OCI-LY7 (cell line): ENCODE measurements at regions not wholly inside any gene's neighbourhood (a gene's known extent, or its start where the extent isn't known, plus 50 kb on each side); places are given as distances from the start of the nearest gene placed in this dataset.

ENCODE experiments used
- BruUV-seq: library from RNA; stranded (reverse); fragments of 400-500 nt; replicated peaks from 2 replicates; lab custom pipeline; 2021; lab: Mats Ljungman, UMichigan
- CTCF ChIA-PET: fragments of 300-600 bp; sonication (Branson Sonifier 250); formaldehyde crosslinking; loops from one replicate; lab custom pipeline; 2022; ENCODE audit warnings: antibody characterized with exemption; ENCODE audit not compliant: unreplicated experiment; lab: Charles Lee
- POLR2A ChIA-PET: fragments of 300-600 bp; sonication (Branson Sonifier 250); formaldehyde crosslinking; loops from one replicate; lab custom pipeline; 2022; ENCODE audit warnings: antibody characterized with exemption; lab: Charles Lee
- DNase-seq: peaks from one replicate; pipeline ENCODE4 v3.0.0-alpha.2; 2015; ENCODE audit warnings: low spot score
- H2AFZ ChIP-seq: fragments of 200-600 bp; sonication (generic), shearing (Covaris generic); 2 replicates; pipeline ENCODE4 v1.6.1; 2014; ENCODE audit warnings: mild to moderate bottlenecking, antibody characterized with exemption, low read length, moderate library complexity
- H3K27ac ChIP-seq: fragments of 200-600 bp; sonication (generic); 2 replicates; pipeline ENCODE4 v1.5.1; 2014; ENCODE audit warnings: mixed run types, low read depth, mild to moderate bottlenecking, moderate library complexity, low read length, inconsistent platforms; ENCODE audit not compliant: poor library complexity, severe bottlenecking
- H3K36me3 ChIP-seq: fragments of 200-600 bp; sonication (generic); 2 replicates; pipeline ENCODE4 v1.6.1; 2014; ENCODE audit warnings: mild to moderate bottlenecking, antibody characterized with exemption, low read length, moderate library complexity, mixed read lengths; ENCODE audit not compliant: insufficient read depth
- H3K4me1 ChIP-seq: fragments of 200-600 bp; sonication (generic); 2 replicates; pipeline ENCODE4 v1.5.1; 2014; ENCODE audit warnings: mild to moderate bottlenecking, low read length; ENCODE audit not compliant: insufficient read depth, poor library complexity, severe bottlenecking
- H3K4me2 ChIP-seq: fragments of 200-600 bp; sonication (generic); 2 replicates; pipeline ENCODE4 v1.6.1; 2014; ENCODE audit warnings: mild to moderate bottlenecking, low read length
- H3K4me3 ChIP-seq: fragments of 200-600 bp; sonication (generic); 2 replicates; pipeline ENCODE4 v1.5.1; 2014; ENCODE audit warnings: mild to moderate bottlenecking, low read depth, low read length; ENCODE audit not compliant: poor library complexity, severe bottlenecking
- H3K79me2 ChIP-seq: fragments of 200-600 bp; sonication (generic); 2 replicates; pipeline ENCODE4 v1.6.1; 2016; ENCODE audit warnings: low read depth, mild to moderate bottlenecking, low read length, moderate library complexity, mixed read lengths; ENCODE audit not compliant: insufficient read depth
- H3K9me2 ChIP-seq: fragments of 200-600 bp; sonication (generic); 2 replicates; pipeline ENCODE4 v1.6.1; 2016; ENCODE audit warnings: mild to moderate bottlenecking, low read length, mixed read lengths; ENCODE audit not compliant: insufficient read depth
- H3K9me3 ChIP-seq: fragments of 200-600 bp; sonication (generic); 2 replicates; pipeline ENCODE4 v1.6.1; 2014; ENCODE audit warnings: mild to moderate bottlenecking, mixed run types, low read length, mixed read lengths
- H4K20me1 ChIP-seq: fragments of 200-600 bp; sonication (generic); 2 replicates; pipeline ENCODE4 v1.6.1; 2014; ENCODE audit warnings: mild to moderate bottlenecking, antibody characterized with exemption, low read length, moderate library complexity, mixed read lengths; ENCODE audit not compliant: insufficient read depth
- CTCF ChIP-seq: fragments of 200-600 bp; sonication (generic); conservative IDR thresholded peaks from 2 replicates; pipeline ENCODE4 v1.5.1; 2014; ENCODE audit warnings: mild to moderate bottlenecking, antibody characterized with exemption, low read length, moderate library complexity, mixed read lengths
- EZH2phosphoT487 ChIP-seq: fragments of 200-600 bp; sonication (generic); IDR thresholded peaks from 2 replicates; pipeline ENCODE4 v1.6.1; 2018; ENCODE audit warnings: low read depth, borderline replicate concordance, mild to moderate bottlenecking, mixed run types, antibody characterized with exemption, low read length, moderate library complexity, mixed read lengths
- intact Hi-C: fragments of 100-400 bp; cut with micrococcal nuclease; formaldehyde crosslinking; loops from one replicate; pipeline ENCODE4 v1.10.0; 2022; ENCODE audit not compliant: unreplicated experiment

DNA sequence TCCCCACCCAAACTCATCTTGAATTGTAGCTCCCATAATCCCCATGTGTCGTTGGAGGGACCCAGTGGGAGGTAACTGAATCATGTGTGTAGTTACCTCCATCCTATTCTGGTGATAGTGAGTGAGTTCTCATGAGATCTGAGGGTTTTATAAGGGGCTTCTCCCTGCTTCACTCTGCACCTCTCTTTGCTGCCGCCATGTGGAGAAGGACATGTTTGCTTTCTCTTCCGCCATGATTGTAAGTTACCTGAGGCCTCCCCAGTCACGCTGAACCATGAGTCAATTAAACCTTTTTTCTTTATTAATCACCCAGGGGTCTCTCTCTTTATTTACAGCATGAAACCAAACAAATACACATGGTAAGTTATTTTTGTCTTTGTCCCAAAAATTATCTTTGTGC lies 726.1 kb downstream of the CDH18 start:
- ChIA-PET CTCF (no interaction called here), POLR2A (no interaction called here)
- H3K36me3 ChIP-seq = peaks cover 62% of the 10 kb centered on the region
- no peak for DNase-seq
- H3K4me2 ChIP-seq = no peak overlapping the region
- no peaks in the 10 kb centered on the region for H4K20me1 ChIP-seq
- no peak overlapping the region for H3K27ac ChIP-seq
- peaks cover 46% of the 10 kb centered on the region; the same call in 1 of the 2 replicates for H3K9me3 ChIP-seq
- H3K4me3 ChIP-seq = no peak overlapping the region
- BruUV-seq = no TSS peak
- intact Hi-C loops = loop anchor here (10.0 kb wide), 1 partner anchor 217 kb away; no protein-coding TSS in a partner anchor
- H3K9me2 ChIP-seq = no peaks in the 10 kb centered on the region
- peaks cover 52% of the 10 kb centered on the region for H3K4me1 ChIP-seq
- no peak for TF ChIP-seq EZH2phosphoT487
- TF ChIP-seq CTCF = 0 out of 2 replicates have a peak, but pooled peaks have one; percentile 24
- no peaks in the 10 kb centered on the region for H3K79me2 ChIP-seq
- H2AFZ ChIP-seq = peak overlapping the region; percentile 21; the same call in 1 of the 2 replicates

DNA sequence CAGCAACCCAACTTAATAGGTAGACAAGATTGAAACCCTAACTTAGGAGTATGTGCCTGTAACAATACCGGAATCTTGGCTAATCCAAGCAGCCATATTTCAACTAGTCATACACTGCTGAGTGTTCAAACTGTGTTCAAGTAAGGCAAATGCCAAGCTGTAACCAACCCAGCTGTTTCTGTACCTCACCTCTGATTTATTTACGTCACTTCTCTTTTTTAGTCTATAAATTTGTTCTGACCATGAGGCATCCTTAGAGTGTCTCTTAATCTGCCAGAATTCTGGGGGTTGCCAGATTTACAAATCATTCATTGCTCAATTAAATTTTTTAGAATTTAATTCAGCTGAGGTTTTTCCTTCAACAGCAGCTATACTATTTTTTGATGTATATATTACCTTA lies 723.2 kb downstream of the CDH18 start:
- H3K4me3 ChIP-seq = peak overlapping the region; percentile 8

More for the DNA sequence above, 723.2 kb downstream of the CDH18 start:
- BruUV-seq = no TSS peak
- DNase-seq = peak; percentile 48
- Histone ChIP-seq H3K9me2 (no peaks in the 10 kb centered on the region), H2AFZ (peak overlapping the region; percentile 75; the same call in 1 of the 2 replicates), H3K9me3 (peaks cover 55% of the 10 kb centered on the region; the same call in 1 of the 2 replicates), H4K20me1 (no peaks in the 10 kb centered on the region), H3K4me1 (peaks cover 69% of the 10 kb centered on the region), H3K36me3 (peaks cover 68% of the 10 kb centered on the region), H3K4me2 (peak overlapping the region; percentile 54), H3K79me2 (no peaks in the 10 kb centered on the region), H3K27ac (peak overlapping the region; percentile 90)
- TF ChIP-seq CTCF (no peak), EZH2phosphoT487 (no peak)
- intact Hi-C loops = loop anchor here (10.0 kb wide), 1 partner anchor 220 kb away; no protein-coding TSS in a partner anchor
- POLR2A ChIA-PET = interaction anchor here (0.5 to 4.9 kb wide), 7 partner anchors 9 to 816 kb away, joined by 3 to 53 read pairs (median 3); no protein-coding TSS in a partner anchor
- CTCF ChIA-PET = no interaction called here
